ENCODE measurements at regions not wholly inside any gene's neighbourhood (a gene's known extent, or its start where the extent isn't known, plus 50 kb on each side); places are given as distances from the start of the nearest gene placed in this dataset.

- DNase-seq (ENCODE audit: low spot score), result no peak
Observed at GRCh38 chr9:13755551-13755950, 476.1 kb upstream of the MPDZ start.

- no peak for DNase-seq (ENCODE audit: low spot score)
Observed at GRCh38 chr9:13750639-13751038, 471.1 kb upstream of the MPDZ start.

GRCh38 chr9:13750061-13750460 lies 470.6 kb upstream of the MPDZ start:
- no peak for DNase-seq (ENCODE audit: low spot score)

- no peak for DNase-seq (ENCODE audit: low spot score)
Observed at GRCh38 chr9:13746876-13747275, 467.4 kb upstream of the MPDZ start.

- DNase-seq (ENCODE audit: low spot score), result no peak
Observed at GRCh38 chr9:13744261-13744901, 464.9 kb upstream of the MPDZ start.

GRCh38 chr9:13737885-13738284 lies 458.4 kb upstream of the MPDZ start:
- DNase-seq (ENCODE audit: low spot score), result no peak

- no peak for DNase-seq (ENCODE audit: low spot score)
Observed at GRCh38 chr9:13735181-13735580, 455.7 kb upstream of the MPDZ start.

GRCh38 chr9:13734601-13735000 lies 455.1 kb upstream of the MPDZ start:
- no peak for DNase-seq (ENCODE audit: low spot score)

GRCh38 chr9:13732290-13732689 lies 452.8 kb upstream of the MPDZ start:
- DNase-seq (ENCODE audit: low spot score), result no peak

- no peak for DNase-seq (ENCODE audit: low spot score)
Observed at GRCh38 chr9:13731637-13732036, 452.1 kb upstream of the MPDZ start.

GRCh38 chr9:13729955-13730354 lies 450.5 kb upstream of the MPDZ start:
- no peak for DNase-seq (ENCODE audit: low spot score)

GRCh38 chr9:13728917-13729811 lies 449.7 kb upstream of the MPDZ start:
- DNase-seq (ENCODE audit: low spot score), result no peak

GRCh38 chr9:13728131-13728530 lies 448.6 kb upstream of the MPDZ start:
- no peak for DNase-seq (ENCODE audit: low spot score)

- no peak for DNase-seq (ENCODE audit: low spot score)
Observed at GRCh38 chr9:13726746-13727145, 447.3 kb upstream of the MPDZ start.

- no peak for DNase-seq (ENCODE audit: low spot score)
Observed at GRCh38 chr9:13725516-13725915, 446.0 kb upstream of the MPDZ start.

GRCh38 chr9:13721481-13722235 lies 442.2 kb upstream of the MPDZ start:
- no peak for DNase-seq (ENCODE audit: low spot score)

- no peak for DNase-seq (ENCODE audit: low spot score)
Observed at GRCh38 chr9:13719981-13720676, 440.6 kb upstream of the MPDZ start.

- no peak for DNase-seq (ENCODE audit: low spot score)
Observed at GRCh38 chr9:13719446-13719845, 440.0 kb upstream of the MPDZ start.

- DNase-seq (ENCODE audit: low spot score), result no peak
Observed at GRCh38 chr9:13718539-13718938, 439.0 kb upstream of the MPDZ start.

GRCh38 chr9:13718086-13718485 lies 438.6 kb upstream of the MPDZ start:
- DNase-seq (ENCODE audit: low spot score), result no peak

GRCh38 chr9:13717322-13718054 lies 438.0 kb upstream of the MPDZ start:
- DNase-seq (ENCODE audit: low spot score), result no peak
